ENCODE measurements at regions not wholly inside any gene's neighbourhood (a gene's known extent, or its start where the extent isn't known, plus 50 kb on each side); places are given as distances from the start of the nearest gene placed in this dataset.

- TF ChIP-seq POLR2A (IDR thresholded peaks at IDR 0.05; ENCODE audit: low read length) (no peak), EP300 (IDR thresholded peaks at IDR 0.05) (no peak), HDAC2 (IDR thresholded peaks at IDR 0.05) (no peak), KDM5A (IDR thresholded peaks at IDR 0.05) (no peak), RFX5 (IDR thresholded peaks at IDR 0.05) (no peak), ZNF302 (CRISPR knock-in tag; IDR thresholded peaks at IDR 0.05) (no peak), USF2 (IDR thresholded peaks at IDR 0.05) (no peak), RCOR1 (IDR thresholded peaks at IDR 0.05; ENCODE audit: low read depth, low read length) (no peak), CBX8 (IDR thresholded peaks at IDR 0.05) (no peak)
Measured at GRCh38 chr10:89916468-89917215, 215.3 kb downstream of the KIF20B start.
